HG03342 (cell line): ENCODE measurements at regions not wholly inside any gene's neighbourhood (a gene's known extent, or its start where the extent isn't known, plus 50 kb on each side); places are given as distances from the start of the nearest gene placed in this dataset.
"Not testable (repeated sequence)": the region's sequence is repeated elsewhere in the genome, so short reads cannot be mapped to it uniquely, and the experiment has no call there.

Experiments used
- ATAC-seq: cut with Tn5 transposase; IDR thresholded peaks from one replicate; pipeline ENCODE4 v1.9.1; 2021; ENCODE audit warnings: mild to moderate bottlenecking, moderate library complexity; ENCODE audit not compliant: unreplicated experiment

DNA sequence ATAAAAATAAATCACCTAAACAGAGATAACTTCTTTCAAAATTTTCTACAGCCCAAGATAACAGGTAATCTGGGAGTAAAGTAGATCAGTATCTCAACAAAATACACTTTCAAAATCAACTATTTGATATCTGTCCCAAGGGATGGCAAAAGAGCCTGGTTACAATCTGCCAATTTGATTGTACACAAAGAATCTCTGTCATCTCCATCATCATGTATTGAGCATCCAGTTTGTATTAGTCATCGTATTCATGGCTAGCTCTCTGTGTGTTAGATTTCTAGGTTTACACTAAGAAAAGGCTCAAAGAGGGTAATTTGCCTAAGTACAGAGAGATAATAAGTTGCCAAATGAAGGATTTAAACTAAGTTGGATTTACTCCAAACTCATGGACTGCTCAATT lies 329.0 kb upstream of the NRSN1 start:
- no peak for ATAC-seq

GRCh38 chr6:23804289-23804688 lies 321.7 kb upstream of the NRSN1 start:
- ATAC-seq = not testable (repeated sequence)

- not testable (repeated sequence) for ATAC-seq
Observed at GRCh38 chr6:23821141-23821540, 304.9 kb upstream of the NRSN1 start.

GRCh38 chr6:23823421-23823820 lies 302.6 kb upstream of the NRSN1 start:
- ATAC-seq = no peak

DNA sequence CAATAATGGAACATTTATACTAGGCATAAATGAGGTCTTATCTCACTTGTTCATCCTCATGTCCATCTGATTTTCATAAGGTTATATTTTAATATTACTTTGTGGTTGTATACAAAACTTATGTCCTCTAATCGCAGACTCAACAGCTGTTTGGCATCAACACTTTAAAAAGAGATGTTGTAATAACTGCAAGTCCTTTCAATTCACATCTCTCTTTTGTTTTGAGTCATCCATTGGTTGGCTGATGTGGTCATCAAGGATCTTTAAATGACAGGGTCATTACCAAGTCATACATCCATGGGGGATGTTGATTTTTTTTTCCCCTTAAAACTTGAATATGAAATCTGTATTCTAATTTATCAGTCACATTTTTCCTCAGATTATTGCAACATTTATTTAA lies 299.4 kb upstream of the NRSN1 start:
- no peak for ATAC-seq

GRCh38 chr6:23828861-23829260 lies 297.2 kb upstream of the NRSN1 start:
- ATAC-seq = no peak

DNA sequence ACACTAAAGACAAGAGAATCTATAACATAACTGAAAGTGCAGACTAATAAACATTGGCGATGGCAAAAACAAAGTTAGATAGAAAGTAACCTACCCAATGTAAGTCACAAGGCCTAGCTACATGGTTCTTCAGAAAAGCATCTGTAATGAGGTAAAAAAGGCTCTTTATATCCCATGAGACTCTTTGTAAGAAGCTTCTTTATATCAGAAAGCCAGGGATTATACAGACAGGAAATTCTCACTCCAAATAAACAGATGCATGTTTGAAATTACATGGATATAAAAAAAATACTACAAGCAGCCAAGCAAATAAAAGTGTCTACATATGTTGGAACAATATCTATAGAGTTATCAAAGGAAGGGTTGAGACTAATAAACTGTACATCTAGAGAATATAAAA lies 284.9 kb upstream of the NRSN1 start:
- ATAC-seq = no peak

DNA sequence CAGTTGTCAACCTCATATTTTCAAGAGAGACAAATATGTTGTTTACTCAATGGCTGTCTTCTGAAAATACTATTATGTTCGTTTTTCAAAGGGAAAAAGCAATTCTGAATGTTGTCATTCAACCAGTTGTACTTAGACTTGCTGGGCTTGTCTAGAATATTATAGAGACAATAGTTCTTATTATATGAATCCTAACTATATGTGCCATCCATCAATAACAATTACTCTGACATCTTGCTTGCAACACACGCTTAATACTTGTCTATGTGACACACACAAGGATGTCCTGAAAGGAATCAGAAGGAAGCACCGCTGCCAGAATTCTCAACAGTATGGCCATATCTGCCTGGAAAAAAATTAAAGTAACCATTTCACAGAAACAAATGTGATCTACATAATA lies 283.3 kb upstream of the NRSN1 start:
- no peak for ATAC-seq

GRCh38 chr6:23851522-23851921 lies 274.5 kb upstream of the NRSN1 start:
- ATAC-seq = no peak

GRCh38 chr6:23853566-23854133 lies 272.4 kb upstream of the NRSN1 start:
- not testable (repeated sequence) for ATAC-seq

- not testable (repeated sequence) for ATAC-seq
Observed at GRCh38 chr6:23854154-23854553, 271.9 kb upstream of the NRSN1 start.

DNA sequence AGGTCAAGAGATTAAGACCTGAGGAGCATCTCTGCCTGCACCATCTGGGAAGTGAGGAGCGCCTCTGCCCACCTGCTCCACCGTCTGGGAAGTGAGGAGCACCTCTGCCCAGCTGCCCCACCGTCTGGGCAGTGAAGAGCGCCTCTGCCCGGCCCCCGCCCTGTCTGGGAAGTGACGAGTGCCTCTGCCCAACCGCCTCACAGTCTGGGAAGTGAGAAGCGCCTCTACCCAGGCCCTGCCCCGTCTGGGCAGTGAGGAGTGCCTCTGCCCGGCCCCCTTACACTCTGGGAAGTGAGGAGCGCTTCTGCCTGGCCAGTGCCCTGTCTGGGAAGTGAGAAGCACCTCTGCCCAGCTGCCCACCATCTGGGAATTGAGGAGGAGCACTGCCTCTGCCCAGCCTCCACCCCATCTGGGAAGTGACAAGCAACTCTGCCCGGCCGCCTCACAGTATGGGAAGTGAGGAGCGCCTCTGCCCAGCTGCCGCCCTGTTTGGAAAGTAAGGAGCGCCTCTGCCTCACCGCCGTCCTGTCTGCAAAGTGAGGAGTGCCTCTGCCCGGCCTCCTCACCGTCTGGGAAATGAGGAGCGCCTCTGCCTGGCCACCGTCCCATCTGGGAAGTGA lies 270.4 kb upstream of the NRSN1 start:
- ATAC-seq = no peak

DNA sequence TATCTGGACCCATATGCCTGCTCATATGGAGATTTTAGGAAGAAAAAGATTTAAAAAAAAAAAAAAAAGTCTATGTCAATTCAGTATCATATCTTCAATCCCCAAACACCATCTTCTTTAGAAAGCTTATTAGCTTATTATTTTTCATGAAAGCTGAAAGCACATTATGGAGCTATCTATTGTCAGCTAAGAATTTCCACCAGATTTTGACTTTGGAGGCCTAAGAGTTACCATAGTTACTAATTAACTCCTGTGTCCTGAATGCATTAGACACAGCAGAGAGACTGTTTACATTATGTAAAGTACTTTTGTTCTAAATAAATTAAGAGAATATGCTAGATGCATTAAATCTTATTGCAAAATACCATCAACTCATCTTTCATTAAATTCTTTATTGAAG lies 255.5 kb upstream of the NRSN1 start:
- ATAC-seq = no peak

DNA sequence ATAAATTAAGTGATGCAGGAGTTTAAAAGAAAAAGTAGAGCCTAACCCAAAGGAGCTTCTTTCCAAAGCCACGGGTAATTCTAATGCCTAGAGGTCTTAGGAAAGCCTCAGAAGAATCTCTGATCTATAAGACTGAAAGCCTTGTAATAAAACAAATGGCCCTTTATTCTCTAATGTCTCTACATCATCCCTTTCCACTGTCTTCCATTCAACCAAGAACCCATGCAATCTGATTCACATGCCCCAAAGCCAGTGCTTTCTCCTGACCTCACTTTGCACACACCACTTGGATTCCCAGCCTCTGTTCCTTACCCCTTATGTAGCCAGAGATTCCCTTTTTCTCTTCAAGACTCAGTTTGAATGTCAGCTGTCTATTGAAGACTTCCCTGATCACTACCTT lies 252.9 kb upstream of the NRSN1 start:
- ATAC-seq = no peak

DNA sequence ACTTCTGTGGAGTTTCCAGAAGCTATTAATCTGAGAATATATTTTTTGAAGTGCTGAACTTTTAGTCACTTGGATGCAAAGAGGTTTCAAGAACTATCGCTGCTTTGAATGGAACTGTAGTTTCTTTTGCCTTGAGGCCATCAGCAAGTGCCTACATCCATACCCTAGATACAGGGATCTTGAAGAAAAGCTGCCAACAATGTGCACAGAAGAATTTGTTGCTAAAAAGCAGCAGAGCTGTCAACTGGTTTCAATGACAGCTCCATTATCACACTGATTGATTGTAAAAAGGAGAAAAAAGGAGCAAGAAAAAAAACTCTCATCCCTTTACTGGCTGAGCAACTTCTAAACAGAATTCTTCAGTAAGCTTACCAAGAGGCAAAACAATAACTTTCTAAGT lies 251.0 kb upstream of the NRSN1 start:
- no peak for ATAC-seq

DNA sequence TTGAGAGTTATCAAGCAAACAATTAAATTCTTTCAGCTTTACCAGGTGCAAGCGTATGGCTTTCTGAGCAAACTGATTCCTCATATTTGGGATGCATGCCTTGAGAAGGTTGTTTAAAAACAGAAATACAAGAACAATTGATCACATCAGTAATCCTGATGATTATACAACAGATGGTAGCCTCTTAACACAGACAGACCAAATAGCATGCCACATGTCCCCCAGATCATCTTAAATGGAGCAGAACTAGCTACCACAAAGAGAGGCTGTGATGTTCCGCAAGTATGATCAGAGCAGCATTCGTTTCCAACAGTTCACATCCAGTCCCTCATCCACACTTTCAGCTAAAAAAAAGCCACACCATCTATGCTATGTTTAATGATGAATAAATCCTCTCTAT lies 246.2 kb upstream of the NRSN1 start:
- ATAC-seq = no peak

GRCh38 chr6:23890543-23891227 lies 235.3 kb upstream of the NRSN1 start:
- ATAC-seq = no peak

DNA sequence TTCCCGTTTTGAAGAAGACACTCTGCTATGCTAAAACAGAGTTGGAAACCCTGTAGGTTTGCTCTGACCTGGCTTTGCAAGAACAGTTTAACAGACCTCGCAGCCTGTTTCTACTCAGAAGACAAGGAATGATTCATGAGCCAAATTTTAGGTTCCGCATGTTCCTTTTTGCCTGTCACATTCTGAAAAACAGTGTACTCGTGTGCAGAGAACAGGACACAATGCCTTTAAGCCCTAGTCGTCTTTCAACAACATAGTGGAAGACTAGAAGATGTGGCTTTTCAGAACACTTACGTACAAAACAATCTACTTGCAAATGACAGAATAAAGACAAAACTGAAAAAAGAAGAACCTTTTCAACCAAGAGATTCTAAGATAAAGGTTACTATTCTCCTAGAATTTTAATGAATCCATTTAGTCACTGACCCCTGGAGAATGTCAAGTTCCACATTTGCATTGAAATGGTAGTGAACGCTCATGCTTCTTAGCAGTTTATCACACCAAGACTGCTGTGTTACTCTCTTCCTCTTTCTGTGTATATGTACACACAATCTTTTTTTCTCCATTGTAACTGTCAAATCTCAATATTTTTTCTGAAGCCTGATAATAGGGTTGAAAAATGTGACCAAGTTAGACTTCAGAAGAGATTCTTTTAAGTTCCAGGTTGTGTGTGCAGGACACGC lies 220.7 kb upstream of the NRSN1 start:
- ATAC-seq = no peak

DNA sequence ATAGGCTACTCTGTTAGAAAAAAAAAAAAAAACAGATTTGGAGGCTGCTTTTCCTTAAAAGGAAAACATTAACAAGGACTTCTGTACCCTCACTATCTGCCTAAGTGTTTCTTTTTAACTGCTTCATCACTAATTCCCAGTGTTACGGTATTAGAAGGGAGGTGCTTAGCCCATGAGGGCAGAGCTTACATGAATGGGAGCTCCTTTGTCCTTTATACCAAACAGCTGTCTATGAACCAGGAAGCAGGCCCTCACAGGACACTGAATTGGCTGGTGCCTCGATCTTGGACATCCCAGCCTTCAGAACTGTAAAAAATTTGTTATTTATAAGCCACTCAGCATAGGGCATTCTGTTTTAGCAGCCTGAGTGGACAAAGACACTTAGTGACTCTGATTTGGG lies 215.6 kb upstream of the NRSN1 start:
- ATAC-seq = no peak

DNA sequence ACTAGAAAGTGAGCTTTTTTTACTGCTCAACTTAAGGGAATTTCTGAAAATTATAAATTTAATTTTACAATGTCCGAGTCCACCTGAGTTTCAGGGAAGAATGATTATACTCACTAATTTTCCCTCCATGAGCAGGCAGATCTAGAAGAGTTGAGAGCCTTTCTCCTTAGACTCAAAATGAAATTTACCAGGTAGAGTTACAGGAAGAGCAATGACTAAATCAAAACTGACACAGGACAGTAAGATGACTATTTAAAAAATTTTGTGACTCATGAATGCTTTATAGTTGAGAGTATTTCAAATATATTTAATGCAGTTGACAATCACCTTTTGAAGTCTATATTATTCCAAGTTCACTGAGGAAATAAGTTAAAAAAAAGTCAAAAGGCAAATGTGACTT lies 198.1 kb upstream of the NRSN1 start:
- ATAC-seq = no peak

- no peak for ATAC-seq
Observed at GRCh38 chr6:23929201-23929600, 196.8 kb upstream of the NRSN1 start.

GRCh38 chr6:23940466-23940865 lies 185.5 kb upstream of the NRSN1 start:
- ATAC-seq = no peak
